NCI-H526 (cell line): ENCODE measurements at regions not wholly inside any gene's neighbourhood (a gene's known extent, or its start where the extent isn't known, plus 50 kb on each side); places are given as distances from the start of the nearest gene placed in this dataset.

Experiments
- DNase-seq, 2 experiments: peaks; one replicate each; lab custom pipeline; 2025; lab: John Stamatoyannopoulos, UW

DNA sequence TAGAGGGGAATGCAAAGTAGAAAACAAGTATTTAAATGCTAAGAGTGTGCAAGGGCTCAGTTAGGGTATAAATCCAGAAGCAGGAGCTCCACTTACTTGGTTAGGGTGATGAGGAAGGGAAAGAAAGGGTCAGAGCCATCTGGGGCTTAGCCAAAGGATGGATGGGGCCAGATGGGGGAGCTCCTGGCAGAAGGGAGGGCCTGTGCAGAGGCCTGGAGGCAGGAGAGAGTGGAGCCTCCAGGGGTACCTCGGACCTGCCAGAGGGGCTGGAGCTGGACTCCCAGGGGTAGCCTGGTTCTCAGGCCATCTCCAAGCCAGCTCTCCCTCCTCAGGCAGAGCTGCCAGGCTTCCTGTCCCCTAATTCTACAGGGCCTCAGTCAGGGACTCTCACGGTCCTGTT lies 506.3 kb downstream of the SHQ1 start:
- DNase-seq, result no peak

DNA sequence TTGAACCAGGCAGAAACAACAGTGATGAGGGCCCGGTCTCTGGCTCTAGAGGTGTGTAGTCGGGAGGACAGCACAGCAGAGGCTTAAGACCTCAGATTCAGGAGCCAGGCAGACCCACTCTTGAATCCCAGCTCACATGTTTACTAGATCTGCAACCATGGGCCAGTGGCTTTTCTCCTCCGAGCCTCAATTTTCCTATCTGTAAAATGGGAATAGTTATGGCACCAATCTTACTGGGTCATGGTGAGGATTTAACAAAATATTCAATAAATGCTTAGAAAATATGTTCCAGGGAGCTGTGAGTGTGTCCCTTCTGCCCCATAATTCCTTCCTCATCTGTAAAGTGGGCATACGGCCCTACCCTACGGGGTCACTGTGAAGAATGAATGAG lies 506.9 kb downstream of the SHQ1 start:
- no peak for DNase-seq

DNA sequence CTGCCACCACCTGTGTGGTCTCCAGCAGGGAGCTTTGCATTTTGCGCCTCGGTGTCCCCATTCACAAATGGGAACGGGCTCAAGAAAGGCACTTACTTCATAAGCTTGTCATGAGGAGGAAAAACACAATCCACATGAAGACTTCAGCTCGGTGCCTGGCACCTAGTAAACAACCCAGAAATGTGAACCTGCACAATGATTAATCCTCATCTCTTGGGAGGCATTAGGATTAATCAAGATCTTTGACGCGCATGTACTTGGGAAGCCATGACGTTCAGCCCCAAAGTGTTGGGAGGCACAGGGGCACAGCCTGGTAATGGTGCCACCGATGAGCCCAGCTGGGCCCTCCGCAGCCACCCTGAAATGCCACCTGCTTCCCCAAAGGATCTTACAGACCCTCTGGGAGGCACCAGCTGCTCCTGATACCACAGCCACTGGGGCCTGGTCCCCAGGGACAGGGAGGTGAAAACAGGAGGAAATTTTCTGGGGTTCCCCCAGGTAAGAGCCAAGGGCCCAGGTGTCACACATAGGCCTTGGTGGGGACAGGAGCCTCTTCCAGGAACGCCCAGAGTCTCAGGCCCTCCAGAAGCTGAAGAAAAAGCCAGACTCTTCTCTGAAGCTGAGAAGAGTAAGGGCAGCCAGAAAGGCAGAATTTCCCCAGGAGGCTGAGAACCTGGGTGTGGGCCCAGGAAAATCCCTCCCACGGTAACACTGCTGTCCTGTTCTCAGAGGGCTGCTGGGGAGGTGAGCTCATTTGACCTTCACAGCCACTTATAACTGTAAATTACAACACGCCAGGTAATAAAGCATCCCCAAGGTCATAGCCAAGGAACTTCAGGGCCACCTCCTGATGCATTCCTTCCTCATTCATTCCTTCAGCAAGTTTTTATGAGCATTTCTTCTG lies 507.5 kb downstream of the SHQ1 start:
- DNase-seq, result no peak

DNA sequence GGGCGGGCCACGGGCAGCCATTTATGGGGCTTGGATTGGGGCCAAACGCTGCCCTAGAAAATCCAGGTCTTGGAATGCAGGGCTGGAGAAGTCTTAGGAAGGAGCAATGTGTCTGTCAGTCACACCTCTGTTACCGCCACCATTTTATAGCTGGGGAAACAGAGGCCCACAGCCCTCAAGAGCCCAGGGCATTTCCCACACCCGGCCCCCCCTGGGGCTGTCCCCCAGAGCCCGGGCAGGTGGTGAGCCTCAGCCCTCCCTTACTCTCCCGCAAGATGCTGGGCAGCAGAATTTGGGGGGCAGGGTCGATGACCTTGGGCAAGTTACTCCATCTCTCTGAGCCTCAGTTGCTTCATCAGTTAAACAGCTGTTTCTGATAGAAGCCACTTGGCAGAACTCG lies 508.2 kb downstream of the SHQ1 start:
- no peak for DNase-seq

DNA sequence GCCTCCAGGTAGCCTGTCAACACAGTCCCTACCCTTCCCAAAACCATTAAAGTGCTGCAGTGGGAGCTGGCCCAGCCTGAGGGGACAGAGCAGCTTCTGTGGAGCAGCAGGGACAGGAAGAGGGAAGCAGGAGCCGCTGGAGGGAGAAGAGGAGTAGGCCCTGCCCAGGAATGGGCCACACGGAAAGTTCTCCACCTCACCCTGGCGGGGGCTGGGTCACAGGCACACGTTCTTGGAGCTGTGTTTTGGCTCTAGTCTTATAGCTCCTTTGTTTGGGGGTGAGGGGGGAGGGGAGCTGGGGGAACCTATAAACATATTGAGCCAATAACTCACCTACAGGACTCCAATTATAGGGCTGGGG lies 508.6 kb downstream of the SHQ1 start:
- no peak for DNase-seq

DNA sequence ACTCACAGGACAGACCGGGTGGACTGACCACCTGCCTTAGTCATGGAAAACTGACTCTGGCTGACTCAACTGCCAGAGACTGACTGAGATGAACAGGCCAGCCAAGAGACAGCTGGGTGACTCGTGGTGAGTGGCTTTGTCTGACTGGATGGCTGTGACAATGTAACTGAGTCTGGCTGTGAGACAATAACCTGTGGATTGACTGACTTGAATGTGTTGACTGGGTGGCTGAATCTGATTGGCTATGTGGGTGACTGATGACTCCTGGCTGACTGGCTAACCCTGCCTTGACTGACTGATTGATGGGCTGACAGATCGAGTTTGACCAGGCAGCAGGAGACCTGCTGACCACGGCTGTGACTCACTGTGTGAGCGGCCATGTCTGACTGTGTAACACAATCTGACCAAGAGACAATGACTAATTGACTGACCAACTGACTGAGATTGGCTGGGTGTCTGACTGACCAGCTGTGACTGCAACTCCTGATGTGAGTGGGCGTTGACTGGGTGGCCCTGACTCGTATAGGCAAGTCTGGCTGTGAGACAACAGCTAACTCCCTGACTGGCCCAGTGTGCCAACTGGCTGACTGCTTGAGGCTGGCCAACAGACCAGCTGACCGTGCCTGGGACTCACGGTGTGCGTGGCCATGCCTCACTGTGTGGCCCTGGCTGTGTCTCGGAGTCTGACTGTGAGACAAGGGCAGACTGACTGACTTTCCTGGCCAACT lies 509.1 kb downstream of the SHQ1 start:
- DNase-seq, result no peak

DNA sequence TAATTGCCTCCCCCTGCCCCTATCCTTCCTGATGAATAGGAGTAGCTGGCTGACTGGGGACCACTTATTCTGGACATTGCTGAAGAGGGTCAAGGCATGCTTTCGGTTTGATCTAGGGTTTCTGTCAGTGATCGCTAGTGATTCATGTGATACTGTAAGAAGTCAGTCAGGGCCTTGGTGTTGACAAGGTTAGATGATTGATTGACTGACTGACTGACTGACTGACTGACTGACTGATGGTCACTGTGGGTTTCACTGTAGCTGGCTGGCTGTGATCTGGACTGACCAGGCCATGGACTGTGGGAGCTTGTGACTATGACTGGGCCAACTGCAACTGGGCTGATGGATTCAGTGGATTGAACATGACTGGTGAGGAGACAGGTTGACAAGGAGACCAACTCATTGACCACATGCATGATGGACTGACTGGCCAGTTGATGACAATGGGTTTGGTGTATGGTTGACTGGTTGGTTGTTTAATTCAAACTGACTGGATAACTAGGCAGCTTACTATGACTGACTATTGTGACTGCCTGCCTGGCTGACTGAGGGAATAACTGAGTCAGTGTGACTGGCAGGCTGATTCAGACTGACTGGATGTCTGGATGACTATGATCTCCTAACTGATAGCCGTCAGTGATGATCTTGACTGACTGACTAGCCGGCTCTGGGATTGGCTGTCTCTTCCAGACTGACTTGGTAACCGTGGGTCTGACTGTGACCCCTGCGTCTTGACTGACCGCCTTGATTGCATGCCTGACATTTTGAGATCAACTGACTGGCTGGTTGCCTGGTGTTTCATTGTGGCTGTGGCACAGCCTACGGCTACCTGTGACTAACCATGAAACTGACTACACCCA lies 509.9 kb downstream of the SHQ1 start:
- DNase-seq, result no peak

DNA sequence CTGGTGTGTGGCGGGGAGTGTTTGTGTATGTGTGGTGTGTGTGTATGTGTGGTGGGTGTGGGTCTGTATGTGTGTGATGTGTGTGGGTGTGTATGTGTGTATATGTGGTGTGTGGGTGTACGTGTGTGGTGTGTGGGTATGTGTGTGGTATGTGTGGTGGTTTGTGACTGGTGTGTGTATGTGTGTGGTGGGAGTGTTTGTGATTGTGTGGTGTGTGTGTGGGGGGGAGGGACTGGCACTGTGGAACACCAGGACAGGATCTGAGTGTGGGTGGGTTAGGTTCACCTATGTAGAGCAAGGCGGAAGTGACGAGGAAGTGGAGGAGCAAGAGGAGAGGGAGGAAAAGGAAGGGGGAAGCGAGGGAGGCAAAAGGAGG lies 510.8 kb downstream of the SHQ1 start:
- no peak for DNase-seq

DNA sequence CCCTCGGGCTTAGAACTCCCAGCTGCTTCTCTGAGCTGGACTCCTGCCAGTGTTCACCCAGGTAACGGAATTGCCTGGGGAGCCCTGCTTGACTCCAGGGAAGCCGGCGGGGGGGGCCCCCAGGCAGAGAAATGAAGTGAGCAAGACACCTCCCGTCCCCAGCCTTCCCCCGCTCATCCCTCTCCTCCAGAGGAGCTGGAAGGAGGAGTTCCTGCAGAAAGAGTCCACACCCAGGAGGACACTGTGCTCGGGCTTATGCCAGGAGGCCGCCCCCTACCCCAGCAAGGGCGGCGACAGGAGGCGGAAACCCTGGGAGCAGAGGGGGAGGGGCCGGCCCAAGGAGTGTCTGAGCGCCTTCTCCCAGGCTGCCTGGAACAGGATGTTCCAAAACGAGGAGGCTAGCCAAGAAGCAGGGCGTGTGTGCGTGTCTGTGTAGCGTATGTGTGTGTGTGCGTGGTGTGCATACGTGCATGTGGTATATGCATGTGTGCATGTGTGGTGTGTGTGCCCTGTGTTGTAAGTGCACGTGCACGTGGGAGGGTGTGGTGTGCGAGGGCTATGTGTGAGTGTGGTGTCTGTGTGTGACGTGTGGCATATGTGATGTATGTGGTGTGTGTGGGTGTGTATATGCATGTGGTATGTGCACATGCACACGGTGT lies 511.3 kb downstream of the SHQ1 start:
- peak in 1 of 2 experiments; percentile 18 for DNase-seq

DNA sequence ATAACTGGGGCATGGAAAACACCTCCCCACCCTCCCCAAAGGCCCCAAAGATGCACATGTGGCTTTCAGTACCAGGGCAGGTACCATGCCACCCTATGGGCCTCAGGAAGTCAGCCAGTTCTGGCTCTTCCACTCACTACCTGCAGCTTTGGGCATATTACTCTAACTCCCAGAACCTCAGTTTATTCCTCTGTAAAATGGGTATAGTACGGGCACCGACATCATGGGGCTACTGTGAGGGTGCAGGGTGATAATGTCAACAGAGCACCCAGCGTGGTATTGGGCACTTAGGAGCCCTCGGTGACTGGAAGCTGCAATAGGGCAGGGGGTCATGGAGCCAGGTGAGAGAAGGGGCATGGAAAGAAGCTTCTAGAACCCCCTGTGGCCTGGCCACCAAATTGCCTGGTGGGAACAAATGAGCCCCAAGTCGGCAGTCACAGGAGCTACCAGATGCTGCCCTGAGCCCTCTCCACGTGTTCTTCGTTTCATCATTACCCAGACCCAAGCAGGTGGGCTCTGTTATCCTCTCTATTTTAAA lies 512.1 kb downstream of the SHQ1 start:
- no peak for DNase-seq

DNA sequence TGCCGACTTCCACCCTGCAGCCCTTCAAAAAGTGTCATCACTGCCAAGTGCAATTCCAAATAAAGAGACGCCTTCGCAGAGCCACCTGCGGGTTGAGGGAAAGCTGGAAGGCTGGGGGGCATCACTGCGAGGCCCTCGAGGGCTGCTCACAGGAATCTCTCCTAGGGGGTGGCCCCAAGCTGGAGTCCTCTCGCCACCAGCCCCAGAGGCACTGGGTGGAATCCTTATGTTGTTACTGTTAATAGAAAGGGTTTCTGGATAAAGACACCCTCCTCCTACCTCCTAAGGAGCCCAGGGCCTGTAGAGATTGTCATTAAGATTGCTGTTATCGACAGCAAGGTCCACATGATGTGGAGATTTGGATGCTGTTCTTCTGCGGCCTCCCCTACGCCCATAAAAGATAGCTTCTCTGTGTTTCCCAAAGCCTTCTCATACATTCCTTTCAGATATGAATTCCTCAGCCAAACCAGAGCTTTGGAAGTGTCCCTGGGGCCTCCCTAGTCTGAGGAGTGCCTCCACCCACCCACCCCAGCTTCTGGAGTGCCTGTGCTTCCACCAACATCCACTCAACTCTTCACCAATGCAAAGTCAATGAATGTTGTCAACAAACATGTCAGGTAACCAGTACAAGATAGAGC lies 512.7 kb downstream of the SHQ1 start:
- DNase-seq, result no peak

DNA sequence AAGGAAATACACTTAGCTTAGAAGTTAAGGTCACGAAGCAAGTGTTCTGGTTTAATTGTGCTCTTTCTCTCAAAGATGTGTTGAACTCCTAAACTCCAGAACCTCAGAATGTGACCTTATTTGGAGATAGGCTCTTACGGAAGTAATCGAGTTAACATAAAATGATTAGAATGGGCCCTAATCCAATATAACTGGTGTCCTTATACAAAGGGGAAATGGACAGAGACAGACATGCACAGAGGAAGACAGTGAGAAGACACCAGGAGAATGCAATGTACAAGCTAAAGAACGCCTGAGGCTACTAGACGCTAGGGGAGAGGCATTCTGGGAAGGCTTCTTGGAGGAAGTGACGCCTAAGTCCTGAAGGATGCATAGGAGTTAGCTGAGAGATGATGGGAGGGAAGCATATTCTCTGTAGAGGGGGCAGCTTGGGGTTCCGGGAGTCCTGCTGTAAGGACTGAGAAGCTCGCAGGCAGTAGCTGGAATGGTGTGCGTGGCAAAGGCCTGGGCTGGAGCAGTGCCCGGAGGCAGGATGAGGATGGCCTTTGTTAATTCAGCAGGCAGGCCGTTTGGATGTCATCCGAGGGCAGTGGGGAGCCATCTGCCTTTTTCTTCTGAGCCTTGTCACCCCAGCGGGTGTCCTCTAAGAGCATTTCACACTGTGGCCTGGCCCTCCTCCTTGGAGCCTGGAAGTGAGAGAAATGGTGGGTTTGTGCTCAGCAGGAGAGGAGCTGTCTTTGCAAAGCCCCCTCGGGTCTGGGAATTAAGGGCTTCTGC lies 513.4 kb downstream of the SHQ1 start:
- no peak for DNase-seq

DNA sequence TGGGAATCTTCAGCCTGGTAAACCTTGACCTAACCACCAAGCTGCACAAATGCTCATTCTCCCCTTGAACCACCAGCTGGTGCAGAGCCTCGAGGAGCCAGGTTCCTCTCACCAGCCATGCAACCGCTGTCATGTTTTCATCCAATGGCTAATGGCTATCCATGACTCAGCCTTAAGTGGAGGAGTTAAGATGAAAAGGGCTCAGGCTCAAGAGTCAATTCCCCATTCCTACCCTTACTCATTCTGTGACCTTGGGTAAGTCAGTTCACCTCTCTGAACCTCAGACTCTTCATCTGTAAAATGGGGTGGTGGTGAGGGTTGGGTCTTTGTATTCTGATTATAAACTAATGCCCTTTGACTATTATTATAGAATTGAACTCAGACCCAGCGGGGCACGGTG lies 515.6 kb downstream of the SHQ1 start:
- DNase-seq, result no peak

DNA sequence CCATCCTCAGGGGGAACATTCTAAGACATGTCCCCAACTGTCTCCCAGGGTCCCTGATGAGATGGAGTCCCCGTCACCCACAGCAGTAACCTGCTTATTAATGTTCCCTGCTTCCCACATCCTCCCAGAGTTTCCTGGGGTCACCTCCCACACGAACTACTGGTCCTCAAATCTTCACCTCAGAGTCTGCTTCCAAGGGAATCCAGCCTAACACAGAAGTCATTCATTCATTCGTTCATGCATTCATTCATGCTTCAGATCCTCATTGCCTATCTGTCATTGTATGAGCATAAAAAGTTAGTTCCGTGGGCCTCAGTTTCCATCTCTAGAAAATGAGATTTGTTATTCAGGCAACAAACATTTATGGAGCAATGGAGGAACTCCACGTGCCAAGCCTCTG lies 516.2 kb downstream of the SHQ1 start:
- DNase-seq, result no peak

DNA sequence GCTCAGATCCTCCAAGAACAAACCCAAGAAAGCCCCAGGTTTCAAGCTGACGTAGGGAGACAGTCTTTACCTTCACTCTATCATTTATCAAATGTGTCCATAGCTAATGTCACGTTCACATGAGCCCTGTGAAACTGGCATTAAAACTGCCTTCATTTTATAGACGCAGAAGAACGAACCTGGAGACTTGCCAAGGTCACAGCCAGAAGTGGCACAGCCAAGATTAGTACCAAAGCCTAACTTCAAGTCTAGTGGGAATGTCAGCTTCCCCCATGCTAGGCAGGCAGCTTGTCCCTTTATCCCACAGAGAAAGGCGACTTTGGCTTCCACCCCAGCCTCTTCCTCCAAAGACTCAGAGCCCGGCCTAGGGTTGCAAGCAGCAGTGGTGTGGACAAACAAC lies 517.2 kb downstream of the SHQ1 start:
- DNase-seq, result no peak

DNA sequence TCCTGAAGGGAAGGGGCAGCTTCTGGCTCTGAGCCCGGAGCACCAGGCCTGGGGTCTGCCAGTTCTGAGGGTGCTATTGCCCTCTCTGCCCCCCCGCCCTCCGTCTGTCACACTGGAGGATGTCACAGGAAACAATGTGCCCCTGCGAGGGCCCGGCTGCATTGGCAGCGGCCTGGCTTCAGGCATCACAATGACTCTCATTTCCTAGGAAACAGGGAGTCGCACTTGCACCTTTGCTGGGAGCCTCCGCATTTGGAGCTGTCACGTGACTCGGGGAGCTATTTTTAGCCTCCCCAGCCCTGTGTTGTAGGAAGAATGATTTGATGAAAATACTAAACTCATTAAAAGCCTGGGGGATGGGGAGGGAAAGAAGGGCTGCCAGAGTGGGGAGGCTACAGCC lies 518.9 kb downstream of the SHQ1 start:
- DNase-seq, result peak in 1 of 2 experiments; percentile 25

DNA sequence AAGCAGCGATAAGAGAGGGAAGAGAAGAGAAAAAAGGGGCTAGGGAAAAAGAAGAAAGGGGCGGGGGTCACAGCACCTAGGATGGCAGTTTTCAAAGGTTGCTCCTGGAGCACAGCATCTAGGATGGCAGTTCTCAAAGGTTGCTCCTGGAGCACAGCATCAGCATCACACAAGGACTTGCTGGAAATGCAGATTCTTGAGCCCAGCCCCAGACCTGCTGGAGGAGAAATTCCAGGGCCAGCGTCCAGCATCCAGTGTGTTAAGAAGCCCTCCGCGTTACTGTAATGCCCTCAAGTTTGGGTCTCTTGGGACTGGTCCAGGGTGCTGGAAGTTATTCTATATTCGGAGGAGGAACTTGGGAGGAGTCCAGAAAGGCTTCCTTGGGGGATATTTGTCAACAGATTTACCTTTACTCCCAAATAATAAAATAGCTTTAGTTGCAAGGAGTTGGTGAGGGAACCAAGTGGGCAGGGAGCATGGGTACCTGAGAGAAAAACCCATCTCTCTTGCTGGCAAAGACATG lies 519.4 kb downstream of the SHQ1 start:
- DNase-seq, result no peak

DNA sequence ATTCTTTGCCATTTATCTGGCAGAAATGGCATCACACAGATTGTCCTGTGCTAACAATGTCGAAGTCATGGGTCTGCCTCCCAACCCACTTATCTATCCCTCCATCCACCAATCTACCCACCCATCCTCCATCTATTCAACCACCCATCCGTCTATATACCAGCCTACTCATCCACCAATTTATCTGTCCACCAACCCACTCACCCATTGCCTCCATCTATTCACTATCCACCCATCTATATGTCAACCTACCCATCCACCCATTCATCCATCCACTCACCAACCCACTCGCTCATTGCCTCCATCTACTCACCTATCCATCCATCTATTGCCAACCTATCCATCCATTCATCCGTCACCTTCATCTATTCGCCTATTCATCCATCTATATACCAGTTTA lies 521.2 kb downstream of the SHQ1 start:
- no peak for DNase-seq

DNA sequence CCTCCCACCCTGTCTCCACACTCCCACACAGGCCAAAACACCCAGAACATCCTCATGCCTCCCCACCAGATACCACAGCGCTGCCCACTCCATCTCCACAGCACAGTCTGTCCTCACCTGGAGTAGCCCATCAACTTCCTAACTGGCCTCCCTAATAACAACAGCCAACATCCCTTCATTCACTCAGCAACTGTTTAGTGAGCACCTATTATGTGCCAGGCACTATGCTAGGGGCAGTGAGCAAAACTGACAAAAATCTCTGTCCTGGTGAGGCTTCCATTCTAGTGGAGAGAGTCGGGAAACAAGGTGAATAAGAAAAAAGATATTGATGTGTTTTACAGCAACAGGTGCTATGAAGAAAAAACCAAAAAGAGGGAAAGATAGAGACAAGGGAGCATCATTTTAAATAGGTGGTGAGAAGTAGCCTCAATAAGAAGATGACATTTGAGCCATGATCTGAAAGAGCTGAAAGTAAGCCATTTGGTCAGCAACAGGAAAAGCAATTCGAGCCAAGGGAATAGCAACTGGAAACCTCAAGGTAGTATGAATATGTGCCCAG lies 523.9 kb downstream of the SHQ1 start:
- no peak for DNase-seq

DNA sequence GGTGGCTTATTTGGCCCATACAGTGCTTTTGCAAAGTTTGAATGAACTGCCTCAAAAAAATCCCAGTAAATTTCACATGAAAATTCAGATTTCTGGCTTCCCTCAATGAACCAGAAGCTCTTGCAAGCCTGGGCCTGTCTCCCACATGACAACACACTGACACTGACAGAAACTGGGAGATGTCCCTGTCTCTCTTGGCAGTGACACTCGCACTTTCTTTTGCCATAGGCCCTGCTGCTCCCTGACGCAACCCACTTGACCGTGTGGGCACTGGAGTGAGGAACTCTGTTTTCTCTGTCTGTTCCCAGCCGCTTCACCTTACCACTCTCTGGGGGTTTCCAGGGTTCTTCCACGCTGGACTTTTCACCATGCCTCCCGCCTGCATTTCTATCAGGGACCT lies 524.5 kb downstream of the SHQ1 start:
- no peak for DNase-seq
